SU-DHL-6 (cell line): ENCODE measurements at regions not wholly inside any gene's neighbourhood (a gene's known extent, or its start where the extent isn't known, plus 50 kb on each side); places are given as distances from the start of the nearest gene placed in this dataset.

Experiments used
- H2AFZ ChIP-seq: fragments of 200-600 bp; sonication (generic); 2 replicates; pipeline ENCODE4 v1.6.1; 2014; ENCODE audit warnings: low read depth, mild to moderate bottlenecking, moderate library complexity, mixed read lengths, antibody characterized with exemption, low read length; ENCODE audit not compliant: severe bottlenecking
- H3F3A ChIP-seq: fragments of 200-600 bp; shearing (Covaris generic); 2 replicates; pipeline ENCODE4 v1.6.0; 2016; ENCODE audit warnings: antibody characterized with exemption, mild to moderate bottlenecking; ENCODE audit not compliant: insufficient read depth
- H3K27ac ChIP-seq: fragments of 200-600 bp; sonication (generic); 2 replicates; pipeline ENCODE4 v1.5.1; 2016; ENCODE audit warnings: low read depth, mild to moderate bottlenecking, low read length, moderate library complexity, mixed read lengths
- H3K27me3 ChIP-seq: fragments of 200-600 bp; sonication (generic), shearing (Covaris generic); 2 replicates; pipeline ENCODE4 v1.6.0; 2014; ENCODE audit warnings: mild to moderate bottlenecking, low read length
- H3K36me3 ChIP-seq: fragments of 200-600 bp; sonication (generic); 2 replicates; pipeline ENCODE4 v1.6.1; 2014; ENCODE audit warnings: mild to moderate bottlenecking, low read length, mixed read lengths
- H3K4me2 ChIP-seq: fragments of 300-600, 200-600 bp; shearing (Covaris generic), sonication (generic); 2 replicates; pipeline ENCODE4 v1.6.0; 2014; ENCODE audit warnings: low read length, low read depth, mild to moderate bottlenecking; ENCODE audit not compliant: poor library complexity, severe bottlenecking
- H3K4me3 ChIP-seq: fragments of 200-600 bp; sonication (generic); 2 replicates; pipeline ENCODE4 v1.5.1; 2014; ENCODE audit warnings: antibody characterized with exemption, low read length, mild to moderate bottlenecking, mixed read lengths; ENCODE audit not compliant: insufficient read depth, poor library complexity, severe bottlenecking
- H3K79me2 ChIP-seq: fragments of 200-600 bp; sonication (generic); 2 replicates; pipeline ENCODE4 v1.6.1; 2014; ENCODE audit warnings: mild to moderate bottlenecking, low read length, moderate library complexity; ENCODE audit not compliant: insufficient read depth
- H3K9ac ChIP-seq: fragments of 200-600 bp; sonication (generic); 2 replicates; pipeline ENCODE4 v1.7.0; 2014; ENCODE audit warnings: mild to moderate bottlenecking, low read length
- H3K9me2 ChIP-seq: fragments of 200-600 bp; sonication (generic); replicated peaks from 2 replicates; pipeline ENCODE4 v1.6.1; 2014; ENCODE audit warnings: low read length; ENCODE audit not compliant: insufficient read depth
- H3K9me3 ChIP-seq: fragments of 200-600 bp; sonication (generic); 2 replicates; pipeline ENCODE4 v1.6.1; 2014; ENCODE audit warnings: low read length, mixed read lengths; ENCODE audit not compliant: insufficient read depth
- H4K20me1 ChIP-seq: fragments of 200-600 bp; sonication (generic); 2 replicates; pipeline ENCODE4 v1.6.1; 2014; ENCODE audit warnings: low read depth, mild to moderate bottlenecking, antibody characterized with exemption, low read length, moderate library complexity, mixed read lengths
- CTCF ChIP-seq: fragments of 200-600 bp; sonication (generic); IDR thresholded peaks from one replicate; pipeline ENCODE4 v1.5.1; 2017; ENCODE audit warnings: antibody characterized with exemption, mild to moderate bottlenecking, low read length, moderate library complexity; ENCODE audit not compliant: insufficient read depth, poor library complexity, severe bottlenecking
- EZH2phosphoT487 ChIP-seq: fragments of 200-600 bp; sonication (generic), shearing (Covaris generic); conservative IDR thresholded peaks from 2 replicates; pipeline ENCODE4 v1.6.1; 2018; ENCODE audit warnings: mild to moderate bottlenecking, antibody characterized with exemption, low read length, moderate library complexity, mixed read lengths

- Histone ChIP-seq H3K36me3 (no peaks in the 10 kb centered on the region), H4K20me1 (no peaks in the 10 kb centered on the region), H3K9me2 (no peaks in the 10 kb centered on the region), H3F3A (no peaks in the 10 kb centered on the region), H3K27me3 (no peaks in the 10 kb centered on the region), H3K79me2 (no peaks in the 10 kb centered on the region), H3K9me3 (no peaks in the 10 kb centered on the region), H3K4me2 (no peak overlapping the region), H3K9ac (no peak overlapping the region), H2AFZ (no peak overlapping the region), H3K4me3 (no peak overlapping the region), H3K27ac (no peak overlapping the region)
- TF ChIP-seq CTCF (no peak), EZH2phosphoT487 (no peak)
These were observed 111.2 kb upstream of the JUN start for GRCh38 chr1:58895082-58895481.

GRCh38 chr1:58895559-58896145, 111.8 kb upstream of the JUN start:
- H3K27me3 ChIP-seq, result no peaks in the 10 kb centered on the region
- H3K79me2 ChIP-seq, result no peaks in the 10 kb centered on the region
- no peak overlapping the region for H3K4me2 ChIP-seq
- no peaks in the 10 kb centered on the region for H4K20me1 ChIP-seq
- H3K9me3 ChIP-seq, result no peaks in the 10 kb centered on the region
- H3K9ac ChIP-seq, result no peak overlapping the region
- no peaks in the 10 kb centered on the region for H3K36me3 ChIP-seq
- H3K9me2 ChIP-seq, result no peaks in the 10 kb centered on the region
- no peaks in the 10 kb centered on the region for H3F3A ChIP-seq
- H3K4me3 ChIP-seq, result no peak overlapping the region
- no peak overlapping the region for H3K27ac ChIP-seq
- TF ChIP-seq EZH2phosphoT487 (no peak), CTCF (no peak)
- H2AFZ ChIP-seq, result no peak overlapping the region

GRCh38 chr1:58896246-58897183, 112.7 kb upstream of the JUN start:
- no peak overlapping the region for H2AFZ ChIP-seq
- H3K4me3 ChIP-seq, result no peak overlapping the region
- H3K27me3 ChIP-seq, result no peaks in the 10 kb centered on the region
- H3K9me3 ChIP-seq, result no peaks in the 10 kb centered on the region
- no peaks in the 10 kb centered on the region for H3K36me3 ChIP-seq
- no peaks in the 10 kb centered on the region for H4K20me1 ChIP-seq
- no peak overlapping the region for H3K9ac ChIP-seq
- H3K79me2 ChIP-seq, result no peaks in the 10 kb centered on the region
- H3K4me2 ChIP-seq, result no peak overlapping the region
- no peaks in the 10 kb centered on the region for H3F3A ChIP-seq
- no peak overlapping the region for H3K27ac ChIP-seq
- TF ChIP-seq CTCF (no peak), EZH2phosphoT487 (no peak)
- no peaks in the 10 kb centered on the region for H3K9me2 ChIP-seq
